ENCODE measurements at regions not wholly inside any gene's neighbourhood (a gene's known extent, or its start where the extent isn't known, plus 50 kb on each side); places are given as distances from the start of the nearest gene placed in this dataset.

- TF ChIP-seq, protein P1, sequence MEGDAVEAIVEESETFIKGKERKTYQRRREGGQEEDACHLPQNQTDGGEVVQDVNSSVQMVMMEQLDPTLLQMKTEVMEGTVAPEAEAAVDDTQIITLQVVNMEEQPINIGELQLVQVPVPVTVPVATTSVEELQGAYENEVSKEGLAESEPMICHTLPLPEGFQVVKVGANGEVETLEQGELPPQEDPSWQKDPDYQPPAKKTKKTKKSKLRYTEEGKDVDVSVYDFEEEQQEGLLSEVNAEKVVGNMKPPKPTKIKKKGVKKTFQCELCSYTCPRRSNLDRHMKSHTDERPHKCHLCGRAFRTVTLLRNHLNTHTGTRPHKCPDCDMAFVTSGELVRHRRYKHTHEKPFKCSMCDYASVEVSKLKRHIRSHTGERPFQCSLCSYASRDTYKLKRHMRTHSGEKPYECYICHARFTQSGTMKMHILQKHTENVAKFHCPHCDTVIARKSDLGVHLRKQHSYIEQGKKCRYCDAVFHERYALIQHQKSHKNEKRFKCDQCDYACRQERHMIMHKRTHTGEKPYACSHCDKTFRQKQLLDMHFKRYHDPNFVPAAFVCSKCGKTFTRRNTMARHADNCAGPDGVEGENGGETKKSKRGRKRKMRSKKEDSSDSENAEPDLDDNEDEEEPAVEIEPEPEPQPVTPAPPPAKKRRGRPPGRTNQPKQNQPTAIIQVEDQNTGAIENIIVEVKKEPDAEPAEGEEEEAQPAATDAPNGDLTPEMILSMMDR (IDR thresholded peaks at IDR 0.05; ENCODE audit: poor library complexity) = no peak
- TF ChIP-seq EZH2 (IDR thresholded peaks at IDR 0.05; ENCODE audit: borderline replicate concordance) = no peak
Measured at GRCh38 chr4:26192899-26193869, 127.6 kb upstream of the RBPJ start.

Data from hepatocyte (in vitro differentiated cells).